MM.1S (cell line): ENCODE measurements at regions not wholly inside any gene's neighbourhood (a gene's known extent, or its start where the extent isn't known, plus 50 kb on each side); places are given as distances from the start of the nearest gene placed in this dataset.
A peak's percentile ranks its signal among the peaks of the same experiment; 100 is the strongest.

Experiments used
- DNase-seq: peaks from one replicate; pipeline ENCODE4 v3.0.0-alpha.2; 2015
- H2AFZ ChIP-seq: fragments of 300-600 bp; sonication (generic); 2 replicates; pipeline ENCODE4 v1.6.0; 2016; ENCODE audit warnings: antibody characterized with exemption, low read length
- H3F3A ChIP-seq: fragments of 300-600 bp; sonication (generic); 2 replicates; pipeline ENCODE4 v1.6.1; 2016; ENCODE audit warnings: mild to moderate bottlenecking, antibody characterized with exemption, low read length, moderate library complexity, mixed read lengths; ENCODE audit not compliant: insufficient read depth
- H3K27ac ChIP-seq: fragments of 300-600 bp; sonication (generic); 2 replicates; pipeline ENCODE4 v1.5.1; 2016; ENCODE audit warnings: mild to moderate bottlenecking, low read length
- H3K27me3 ChIP-seq: fragments of 300-600 bp; sonication (generic); replicated peaks from 2 replicates; pipeline ENCODE4 v1.6.0; 2016; ENCODE audit warnings: low read length; ENCODE audit not compliant: insufficient read depth
- H3K36me3 ChIP-seq: fragments of 300-600 bp; sonication (generic); replicated peaks from 2 replicates; pipeline ENCODE4 v1.6.1; 2016; ENCODE audit warnings: mild to moderate bottlenecking, low read length, mixed read lengths; ENCODE audit not compliant: insufficient read depth
- H3K4me1 ChIP-seq: fragments of 300-600 bp; sonication (generic); 2 replicates; pipeline ENCODE4 v1.6.1; 2016; ENCODE audit warnings: low read length, mixed read lengths
- H3K4me2 ChIP-seq: fragments of 300-600 bp; sonication (generic); 2 replicates; pipeline ENCODE4 v1.6.0; 2016; ENCODE audit warnings: low read depth, low read length
- H3K4me3 ChIP-seq: fragments of 300-600 bp; sonication (generic); 2 replicates; pipeline ENCODE4 v1.5.1; 2016; ENCODE audit warnings: low read length, mixed read lengths
- H3K79me2 ChIP-seq: fragments of 300-600 bp; sonication (generic); 2 replicates; pipeline ENCODE4 v1.6.1; 2016; ENCODE audit warnings: mixed run types, low read length, mixed read lengths
- H3K9ac ChIP-seq: fragments of 300-600 bp; sonication (generic); 2 replicates; pipeline ENCODE4 v1.6.1; 2016; ENCODE audit warnings: low read length, mixed read lengths
- H3K9me2 ChIP-seq: fragments of 300-600 bp; sonication (generic); replicated peaks from 2 replicates; pipeline ENCODE4 v1.6.1; 2016; ENCODE audit warnings: mild to moderate bottlenecking, low read length, mixed read lengths; ENCODE audit not compliant: insufficient read depth
- H3K9me3 ChIP-seq: fragments of 300-600 bp; sonication (generic); replicated peaks from 2 replicates; pipeline ENCODE4 v1.6.1; 2016; ENCODE audit warnings: mild to moderate bottlenecking, low read length, mixed read lengths; ENCODE audit not compliant: insufficient read depth
- H4K20me1 ChIP-seq: fragments of 300-600 bp; sonication (generic); 2 replicates; pipeline ENCODE4 v1.6.1; 2016; ENCODE audit warnings: mild to moderate bottlenecking, low read length, moderate library complexity, mixed read lengths; ENCODE audit not compliant: insufficient read depth
- EZH2 ChIP-seq: fragments of 300-600 bp; sonication (generic); optimal IDR thresholded peaks from 2 replicates; pipeline ENCODE3; 2017; ENCODE audit warnings: low read depth, mild to moderate bottlenecking, antibody characterized with exemption, low read length, mixed read lengths
- EZH2phosphoT487 ChIP-seq: fragments of 300-600 bp; sonication (generic); IDR thresholded peaks from 2 replicates; pipeline ENCODE4 v1.6.1; 2018; ENCODE audit warnings: antibody characterized with exemption, low read length
- TF ChIP-seq, protein P1 (sequence below): fragments of 300-600 bp; sonication (generic); IDR thresholded peaks from 2 replicates; pipeline ENCODE4 v1.5.1; 2016; ENCODE audit warnings: antibody characterized with exemption, low read length, mixed read lengths

DNA sequence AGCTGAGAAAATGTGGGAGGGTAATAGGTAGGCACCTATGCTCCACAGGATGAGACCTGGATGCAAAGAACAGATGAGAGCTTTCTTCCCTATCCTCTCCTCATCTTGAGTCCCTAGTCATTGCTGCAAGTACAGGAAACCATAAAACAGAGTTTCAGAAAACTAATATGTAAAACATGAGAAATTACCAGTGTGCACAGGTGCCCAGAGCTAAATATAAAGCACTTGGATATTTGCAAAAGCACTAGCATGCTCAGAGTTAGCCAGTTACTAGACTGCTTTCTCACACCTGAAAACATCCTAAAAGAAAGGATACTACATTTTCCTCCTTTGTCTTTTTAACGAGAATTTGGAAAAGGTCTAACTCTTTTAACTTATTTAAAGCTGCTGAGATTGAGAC is 324.3 kb downstream of the DAD1 start:
- H3K36me3 ChIP-seq, result no peaks in the 10 kb centered on the region
- no peak overlapping the region for H3K9ac ChIP-seq
- H3K79me2 ChIP-seq, result no peaks in the 10 kb centered on the region
- no peaks in the 10 kb centered on the region for H4K20me1 ChIP-seq
- H3K4me3 ChIP-seq, result no peak overlapping the region
- H3F3A ChIP-seq, result peaks cover 10% of the 10 kb centered on the region; the same call in 1 of the 2 replicates
- peak overlapping the region; percentile 42; the same call in 1 of the 2 replicates for H3K27ac ChIP-seq
- DNase-seq, result peak; percentile 23
- H3K4me1 ChIP-seq, result peaks cover 29% of the 10 kb centered on the region
- TF ChIP-seq EZH2, result no peak
- TF ChIP-seq, protein P1, sequence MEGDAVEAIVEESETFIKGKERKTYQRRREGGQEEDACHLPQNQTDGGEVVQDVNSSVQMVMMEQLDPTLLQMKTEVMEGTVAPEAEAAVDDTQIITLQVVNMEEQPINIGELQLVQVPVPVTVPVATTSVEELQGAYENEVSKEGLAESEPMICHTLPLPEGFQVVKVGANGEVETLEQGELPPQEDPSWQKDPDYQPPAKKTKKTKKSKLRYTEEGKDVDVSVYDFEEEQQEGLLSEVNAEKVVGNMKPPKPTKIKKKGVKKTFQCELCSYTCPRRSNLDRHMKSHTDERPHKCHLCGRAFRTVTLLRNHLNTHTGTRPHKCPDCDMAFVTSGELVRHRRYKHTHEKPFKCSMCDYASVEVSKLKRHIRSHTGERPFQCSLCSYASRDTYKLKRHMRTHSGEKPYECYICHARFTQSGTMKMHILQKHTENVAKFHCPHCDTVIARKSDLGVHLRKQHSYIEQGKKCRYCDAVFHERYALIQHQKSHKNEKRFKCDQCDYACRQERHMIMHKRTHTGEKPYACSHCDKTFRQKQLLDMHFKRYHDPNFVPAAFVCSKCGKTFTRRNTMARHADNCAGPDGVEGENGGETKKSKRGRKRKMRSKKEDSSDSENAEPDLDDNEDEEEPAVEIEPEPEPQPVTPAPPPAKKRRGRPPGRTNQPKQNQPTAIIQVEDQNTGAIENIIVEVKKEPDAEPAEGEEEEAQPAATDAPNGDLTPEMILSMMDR, result no peak
- no peak for TF ChIP-seq EZH2phosphoT487
- H3K27me3 ChIP-seq, result no peaks in the 10 kb centered on the region
- H3K9me3 ChIP-seq, result no peaks in the 10 kb centered on the region
- peak overlapping the region; percentile 47; the same call in 1 of the 2 replicates for H3K4me2 ChIP-seq
- H3K9me2 ChIP-seq, result no peaks in the 10 kb centered on the region
- H2AFZ ChIP-seq, result no peak overlapping the region

DNA sequence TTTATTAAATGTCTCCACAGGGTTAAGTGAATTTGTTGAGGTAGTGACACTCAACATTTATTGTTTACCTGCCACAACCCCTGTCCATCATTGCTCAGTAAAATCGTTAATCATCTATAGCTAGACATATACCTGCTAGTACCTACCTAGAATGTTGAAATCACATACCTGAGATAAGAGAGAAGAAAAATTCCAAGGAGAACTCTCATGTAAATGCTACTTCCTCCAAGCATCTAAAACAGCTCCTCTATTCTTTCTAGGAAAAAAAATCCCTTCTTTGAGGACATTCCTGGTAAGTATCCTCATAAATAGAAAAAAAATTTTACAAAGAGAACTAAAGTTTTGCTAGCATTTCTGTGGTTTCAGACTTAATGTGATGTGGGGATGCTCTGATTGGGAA is 325.1 kb downstream of the DAD1 start:
- Histone ChIP-seq H3K36me3 (no peaks in the 10 kb centered on the region), H3K27me3 (no peaks in the 10 kb centered on the region), H2AFZ (no peak overlapping the region), H3F3A (peaks cover 10% of the 10 kb centered on the region; the same call in 1 of the 2 replicates), H3K9me2 (no peaks in the 10 kb centered on the region), H3K4me3 (no peak overlapping the region), H4K20me1 (no peaks in the 10 kb centered on the region), H3K27ac (no peak overlapping the region), H3K4me1 (peaks cover 29% of the 10 kb centered on the region), H3K9me3 (no peaks in the 10 kb centered on the region), H3K79me2 (no peaks in the 10 kb centered on the region), H3K9ac (no peak overlapping the region), H3K4me2 (no peak overlapping the region)
- TF ChIP-seq, protein P1, result no peak
- no peak for TF ChIP-seq EZH2phosphoT487
- TF ChIP-seq EZH2, result no peak
- no peak for DNase-seq

DNA sequence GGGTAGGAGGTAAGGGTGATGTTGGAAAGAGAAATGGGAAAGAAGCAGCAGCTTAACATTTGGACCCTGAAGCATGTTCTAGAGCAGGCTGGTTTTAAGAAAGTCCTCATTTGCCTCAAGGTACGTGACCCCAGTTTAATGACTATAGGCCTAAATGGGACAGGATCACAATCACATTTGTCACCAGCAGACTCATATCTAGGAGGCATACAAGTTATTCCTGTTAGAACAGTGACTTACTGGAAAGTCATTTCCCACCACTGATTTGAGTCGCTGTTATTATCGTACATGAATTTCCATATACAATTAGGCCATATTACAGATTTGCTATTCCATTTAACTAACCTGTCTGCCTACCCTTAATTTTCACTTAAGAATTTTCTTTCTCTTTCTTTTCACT is 326.1 kb downstream of the DAD1 start:
- H3K27ac ChIP-seq, result no peak overlapping the region
- H3K4me3 ChIP-seq, result no peak overlapping the region
- H3K9me2 ChIP-seq, result no peaks in the 10 kb centered on the region
- H3K9me3 ChIP-seq, result no peaks in the 10 kb centered on the region
- H3F3A ChIP-seq, result peaks cover 10% of the 10 kb centered on the region; the same call in 1 of the 2 replicates
- H3K79me2 ChIP-seq, result no peaks in the 10 kb centered on the region
- peaks cover 29% of the 10 kb centered on the region for H3K4me1 ChIP-seq
- H3K36me3 ChIP-seq, result no peaks in the 10 kb centered on the region
- no peak for DNase-seq
- H3K9ac ChIP-seq, result no peak overlapping the region
- TF ChIP-seq, protein P1, result no peak
- no peak for TF ChIP-seq EZH2
- TF ChIP-seq EZH2phosphoT487, result no peak
- no peak overlapping the region for H2AFZ ChIP-seq
- H3K4me2 ChIP-seq, result no peak overlapping the region
- H3K27me3 ChIP-seq, result no peaks in the 10 kb centered on the region
- no peaks in the 10 kb centered on the region for H4K20me1 ChIP-seq
